NCI-H2107 (cell line): ENCODE measurements at regions not wholly inside any gene's neighbourhood (a gene's known extent, or its start where the extent isn't known, plus 50 kb on each side); places are given as distances from the start of the nearest gene placed in this dataset.

Experiments used
- DNase-seq: peaks from one replicate; lab custom pipeline; 2025; lab: John Stamatoyannopoulos, UW

DNA sequence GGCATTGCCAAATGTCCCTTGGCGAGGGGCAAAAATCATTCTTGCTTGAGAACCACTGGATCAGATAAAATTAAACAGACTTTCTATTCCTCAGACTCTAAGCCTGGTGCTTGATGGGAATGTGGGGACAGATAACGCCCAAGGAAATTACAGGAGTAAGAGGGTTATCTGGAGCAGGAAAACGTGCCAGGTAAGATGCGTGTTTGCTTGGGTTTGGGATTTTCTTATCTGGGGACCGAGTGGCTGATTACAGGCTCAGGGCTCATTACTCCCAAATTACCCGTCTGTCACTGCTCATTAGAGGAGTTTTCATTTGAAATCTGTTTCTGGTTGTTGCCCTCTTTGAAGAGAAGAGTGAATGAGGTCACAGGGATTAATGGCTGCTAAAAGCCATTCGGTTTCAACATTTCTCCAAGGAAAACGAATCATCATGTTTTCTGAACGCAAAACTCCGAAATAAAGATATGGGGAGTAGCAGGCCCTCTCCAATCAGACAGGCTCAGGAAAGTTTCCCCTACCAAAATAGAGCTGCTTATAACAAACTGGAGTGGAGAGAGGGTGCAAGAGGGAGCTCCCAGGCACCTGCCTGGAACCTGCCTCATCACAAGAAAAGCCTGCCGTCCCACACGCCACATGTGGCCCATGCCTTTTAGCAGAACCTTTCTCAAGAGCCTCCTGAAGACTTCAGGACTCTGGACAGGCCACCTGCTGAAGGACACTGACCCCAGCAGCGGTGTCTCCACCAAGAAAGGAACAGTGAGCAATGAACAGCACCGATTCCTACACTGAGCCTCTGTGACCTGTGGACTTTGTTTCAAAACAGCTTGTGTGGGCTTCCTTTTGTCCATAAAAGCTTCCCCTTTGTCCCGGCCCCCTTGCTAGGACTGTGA is 136.4 kb downstream of the ICE1 start:
- no peak for DNase-seq

DNA sequence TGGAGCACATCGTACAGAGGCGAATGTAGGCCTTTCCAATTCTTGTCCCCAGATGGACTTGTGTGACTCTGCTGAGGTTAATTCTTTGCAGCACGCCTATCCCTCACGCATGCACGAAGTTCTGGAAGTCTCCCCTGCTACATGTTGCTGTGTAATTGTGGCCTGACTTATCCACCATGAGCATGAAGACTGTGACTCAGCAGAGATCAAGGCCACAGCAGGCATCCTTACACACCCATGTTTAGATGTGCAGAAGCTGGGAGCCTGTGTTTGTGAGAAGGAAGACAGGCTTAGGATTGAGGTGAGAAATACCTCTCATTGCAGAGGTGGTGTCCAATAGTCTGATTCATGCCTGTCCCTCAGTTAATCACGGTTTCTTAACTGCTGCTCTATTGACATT is 135.6 kb downstream of the ICE1 start:
- DNase-seq: no peak

DNA sequence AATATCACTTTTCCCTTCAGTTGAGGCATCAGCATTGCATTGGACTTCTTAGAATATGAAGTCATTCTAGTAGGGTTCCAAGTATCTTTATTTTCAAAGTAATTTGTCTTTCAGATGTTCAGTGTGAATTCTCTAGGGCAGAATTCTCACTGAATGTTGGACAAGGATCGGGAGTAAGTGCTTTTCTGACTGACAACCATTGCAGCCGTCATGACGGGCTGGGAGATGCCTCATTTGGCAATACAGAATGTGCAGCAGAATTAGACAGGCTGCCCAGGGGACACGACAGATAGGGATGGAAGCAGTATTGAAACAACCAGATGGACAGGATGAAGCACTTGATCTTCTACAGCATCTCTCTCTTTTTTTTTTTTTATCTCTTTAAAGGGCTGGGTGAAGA is 129.0 kb downstream of the ICE1 start:
- no peak for DNase-seq

DNA sequence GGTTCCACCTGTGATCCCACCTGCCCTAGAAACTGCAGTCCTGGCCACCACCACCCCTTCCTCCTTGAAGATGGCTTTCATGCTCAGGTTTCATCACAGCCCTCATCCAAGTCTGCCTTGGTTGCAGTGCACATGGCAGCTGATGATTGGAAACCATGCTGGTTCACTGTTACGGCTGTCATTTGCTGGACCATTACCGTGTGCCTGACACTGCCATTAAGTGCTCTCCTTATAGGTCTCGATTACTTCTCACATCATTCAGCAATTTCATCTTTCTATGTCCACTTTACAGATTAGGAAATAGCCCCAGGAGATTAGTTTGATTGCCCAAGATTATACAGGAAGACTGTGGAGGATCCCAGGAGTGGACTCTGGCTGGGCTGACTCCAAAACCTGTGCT is 123.9 kb downstream of the ICE1 start:
- DNase-seq: no peak

DNA sequence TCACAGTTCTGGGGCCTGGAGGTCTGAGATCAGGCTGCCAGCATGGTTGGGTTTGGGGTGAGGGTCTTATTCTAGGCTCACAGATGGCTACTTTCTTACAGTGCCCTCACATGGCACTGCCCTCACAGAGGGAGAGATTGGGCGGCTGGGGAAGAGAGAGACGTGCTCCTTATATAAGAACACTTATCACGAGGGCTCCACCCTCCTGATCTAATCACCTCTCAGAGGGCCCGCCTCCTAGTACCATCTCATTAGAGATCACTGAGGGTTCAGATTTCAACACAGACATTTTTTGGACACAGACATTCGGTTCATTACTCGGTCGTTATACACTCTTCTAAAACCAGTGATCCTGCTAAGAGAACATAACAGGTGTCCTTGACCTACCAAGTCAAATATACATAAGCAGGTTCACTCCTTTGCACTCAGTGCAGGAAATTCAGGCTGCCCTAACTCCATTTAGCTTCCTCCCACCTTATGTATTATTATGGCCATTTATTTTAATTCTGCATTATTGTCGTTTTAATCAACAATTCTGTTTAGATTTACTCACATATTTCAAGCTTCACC is 121.7 kb downstream of the ICE1 start:
- peak; percentile 30 for DNase-seq

DNA sequence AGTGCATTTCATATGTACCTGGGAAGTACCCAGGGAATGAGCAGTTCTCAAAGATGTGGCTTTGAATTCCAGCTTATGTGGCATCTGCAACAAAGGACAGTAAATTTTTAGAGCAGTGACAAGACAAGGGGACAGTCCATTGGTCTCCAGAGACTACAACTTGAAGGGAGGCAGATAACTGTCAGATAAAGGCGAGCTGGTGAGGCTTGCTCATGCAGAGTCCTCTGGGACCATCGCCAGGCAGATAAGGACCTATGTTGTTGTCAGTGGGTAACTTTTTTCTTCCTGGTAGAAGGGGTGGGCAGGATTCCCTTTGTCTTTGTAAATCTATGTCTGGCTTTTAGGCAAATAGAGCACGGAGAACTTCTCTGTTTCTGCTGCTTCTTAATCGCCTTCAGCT is 120.2 kb downstream of the ICE1 start:
- no peak for DNase-seq

DNA sequence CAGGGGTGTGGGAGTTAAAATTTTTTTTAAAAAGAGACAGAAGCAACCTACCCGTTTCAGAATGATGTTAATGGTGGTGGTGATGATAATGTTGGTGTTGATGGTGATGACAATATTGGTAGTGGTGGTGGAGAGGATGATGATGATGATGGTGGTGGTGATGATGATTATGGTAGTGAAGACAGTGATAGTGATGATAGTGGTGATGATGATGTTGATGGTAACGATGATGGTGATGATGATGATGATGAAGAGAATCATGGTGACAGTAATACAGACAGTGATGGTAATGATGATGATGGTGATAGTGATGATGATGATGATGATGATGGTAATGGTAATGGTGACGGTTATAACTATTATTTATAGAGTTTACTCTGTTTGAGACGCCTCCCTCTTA is 117.6 kb downstream of the ICE1 start:
- no peak for DNase-seq
